NB4 (cell line): ENCODE measurements at regions not wholly inside any gene's neighbourhood (a gene's known extent, or its start where the extent isn't known, plus 50 kb on each side); places are given as distances from the start of the nearest gene placed in this dataset.

Experiments used
- DNase-seq: peaks from one replicate; pipeline ENCODE4 v3.0.0; 2010; ENCODE audit warnings: low read depth
- H3K4me3 ChIP-seq: one replicate; pipeline ENCODE4 v1.5.1; 2011; ENCODE audit warnings: mild to moderate bottlenecking, low read depth, low read length, moderate library complexity
- CTCF ChIP-seq: IDR thresholded peaks from one replicate; pipeline ENCODE4 v1.5.1; 2012; ENCODE audit warnings: low read depth, low read length
- MAX ChIP-seq: IDR thresholded peaks from 2 replicates; pipeline ENCODE4 v1.6.1; 2011; ENCODE audit warnings: low read depth, low read length
- MYC ChIP-seq: IDR thresholded peaks from 2 replicates; pipeline ENCODE4 v1.6.1; 2011; ENCODE audit warnings: low read depth, low read length
- POLR2A ChIP-seq: IDR thresholded peaks from 2 replicates; pipeline ENCODE4 v1.6.1; 2011; ENCODE audit warnings: mild to moderate bottlenecking; ENCODE audit not compliant: insufficient read length; ENCODE audit errors: extremely low read depth

GRCh38 chr4:100117750-100118149 is 72.5 kb downstream of the DDIT4L start:
- DNase-seq, result no peak
- TF ChIP-seq MAX (no peak), CTCF (no peak), POLR2A (no peak), MYC (no peak)
- no peak overlapping the region for H3K4me3 ChIP-seq

- TF ChIP-seq POLR2A, result no peak
- no peak for TF ChIP-seq CTCF
- TF ChIP-seq MAX, result no peak
- no peak for TF ChIP-seq MYC
- H3K4me3 ChIP-seq, result no peak overlapping the region
- no peak for DNase-seq
Measured at GRCh38 chr4:100114909-100115308, 75.4 kb downstream of the DDIT4L start.

- TF ChIP-seq CTCF (no peak), POLR2A (no peak), MAX (no peak), MYC (no peak)
Measured at GRCh38 chr4:100113732-100114131, 76.5 kb downstream of the DDIT4L start.

GRCh38 chr4:100113096-100113495 is 77.2 kb downstream of the DDIT4L start:
- H3K4me3 ChIP-seq, result no peak overlapping the region
- no peak for DNase-seq
- TF ChIP-seq MAX (no peak), POLR2A (no peak), MYC (no peak), CTCF (no peak)

More at GRCh38 chr4:100113732-100114131, 76.5 kb downstream of the DDIT4L start:
- no peak overlapping the region for H3K4me3 ChIP-seq
- DNase-seq, result peak; percentile 35

GRCh38 chr4:100109921-100110320 is 80.3 kb downstream of the DDIT4L start:
- H3K4me3 ChIP-seq, result no peak overlapping the region
- no peak for DNase-seq
- TF ChIP-seq CTCF (no peak), MYC (no peak), POLR2A (no peak), MAX (no peak)

GRCh38 chr4:100108869-100109268 is 81.4 kb downstream of the DDIT4L start:
- no peak for TF ChIP-seq MAX
- no peak for TF ChIP-seq POLR2A
- TF ChIP-seq MYC, result no peak
- no peak for TF ChIP-seq CTCF
- no peak for DNase-seq
- H3K4me3 ChIP-seq, result no peak overlapping the region
